Smooth muscle cell (in vitro differentiated cells): ENCODE measurements at regions not wholly inside any gene's neighbourhood (a gene's known extent, or its start where the extent isn't known, plus 50 kb on each side); places are given as distances from the start of the nearest gene placed in this dataset.

Source experiments
- DNase-seq: peaks from one replicate; lab custom pipeline; 2025; ENCODE audit not compliant: unreplicated experiment; lab: John Stamatoyannopoulos, UW
- H2AFZ ChIP-seq: fragments of 200-600 bp; sonication (generic); 2 replicates; pipeline ENCODE4 v1.6.0; 2016; ENCODE audit warnings: antibody characterized with exemption, low read depth, mild to moderate bottlenecking
- H3F3A ChIP-seq: fragments of 200-600 bp; sonication (generic); 2 replicates; pipeline ENCODE4 v1.6.0; 2017; ENCODE audit warnings: antibody characterized with exemption, low read depth
- H3K27ac ChIP-seq: fragments of 200-600 bp; sonication (generic); 2 replicates; pipeline ENCODE4 v1.5.1; 2016; ENCODE audit warnings: low read depth, mild to moderate bottlenecking
- H3K27me3 ChIP-seq: fragments of 200-600 bp; sonication (generic); 2 replicates; pipeline ENCODE4 v1.6.1; 2016; ENCODE audit warnings: low read depth, mild to moderate bottlenecking
- H3K36me3 ChIP-seq: fragments of 200-600 bp; sonication (generic); 2 replicates; pipeline ENCODE4 v1.5.1; 2016; ENCODE audit warnings: low read depth
- H3K4me1 ChIP-seq: fragments of 200-600 bp; sonication (generic); 2 replicates; pipeline ENCODE4 v1.5.1; 2016; ENCODE audit warnings: low read depth
- H3K4me2 ChIP-seq: fragments of 200-600 bp; sonication (generic); 2 replicates; pipeline ENCODE4 v1.6.0; 2016; ENCODE audit warnings: mild to moderate bottlenecking
- H3K4me3 ChIP-seq: fragments of 200-600 bp; sonication (generic); 2 replicates; pipeline ENCODE4 v1.5.1; 2016; ENCODE audit warnings: mild to moderate bottlenecking
- H3K79me2 ChIP-seq: fragments of 200-600 bp; sonication (generic); 2 replicates; pipeline ENCODE4 v1.6.0; 2016; ENCODE audit warnings: low read depth, mild to moderate bottlenecking
- H3K9ac ChIP-seq: fragments of 200-600 bp; sonication (generic); 2 replicates; pipeline ENCODE4 v1.6.0; 2016; ENCODE audit warnings: low read depth
- H3K9me3 ChIP-seq: fragments of 200-600 bp; sonication (generic); replicated peaks from 2 replicates; pipeline ENCODE4 v1.5.1; 2016; ENCODE audit warnings: low read depth
- H4K20me1 ChIP-seq: fragments of 200-600 bp; sonication (generic); 2 replicates; pipeline ENCODE4 v1.6.0; 2016; ENCODE audit warnings: low read depth
- WGBS: methylation state at CpG from one replicate; pipeline ENCODE4 v1.1.7; 2016; ENCODE audit warnings: low lambda C conversion rate; 5-methylcytosine and 5-hydroxymethylcytosine counted together
- TF ChIP-seq, protein P1 (sequence below): fragments of 200-600 bp; sonication (generic); IDR thresholded peaks from 2 replicates; pipeline ENCODE4 v1.5.1; 2017; ENCODE audit warnings: borderline replicate concordance, mild to moderate bottlenecking, antibody characterized with exemption; ENCODE audit not compliant: insufficient read depth, poor library complexity, severe bottlenecking

DNA sequence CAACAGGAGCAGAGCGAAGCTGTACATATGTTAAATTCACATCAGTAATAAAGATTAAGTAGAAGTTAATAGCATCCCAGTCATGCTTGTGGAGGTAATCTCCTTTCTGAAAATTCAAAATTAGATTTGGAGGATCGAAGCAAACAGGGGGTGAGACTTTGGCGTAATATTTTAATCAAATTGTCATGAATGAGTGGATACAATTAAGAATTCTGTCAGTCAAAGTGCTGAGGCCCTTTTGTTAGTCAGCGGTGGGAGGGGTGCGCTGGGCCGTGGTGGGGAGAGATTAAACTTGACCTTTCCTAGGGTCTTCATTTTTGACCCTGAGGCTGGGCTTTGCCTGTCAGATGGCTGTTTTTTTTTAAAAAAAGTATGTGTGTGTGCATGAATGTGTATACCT lies 226.7 kb downstream of the VRK1 start:
- DNase-seq, result no peak
- Histone ChIP-seq H3K4me2 (no peak overlapping the region), H3K9me3 (no peaks in the 10 kb centered on the region), H3K27me3 (peaks cover 20% of the 10 kb centered on the region), H4K20me1 (no peaks in the 10 kb centered on the region), H3K79me2 (no peaks in the 10 kb centered on the region), H3F3A (no peaks in the 10 kb centered on the region), H3K4me3 (no peak overlapping the region), H3K9ac (no peak overlapping the region), H3K27ac (no peak overlapping the region), H2AFZ (no peak overlapping the region), H3K4me1 (peaks cover 20% of the 10 kb centered on the region), H3K36me3 (no peaks in the 10 kb centered on the region)
- TF ChIP-seq, protein P1, sequence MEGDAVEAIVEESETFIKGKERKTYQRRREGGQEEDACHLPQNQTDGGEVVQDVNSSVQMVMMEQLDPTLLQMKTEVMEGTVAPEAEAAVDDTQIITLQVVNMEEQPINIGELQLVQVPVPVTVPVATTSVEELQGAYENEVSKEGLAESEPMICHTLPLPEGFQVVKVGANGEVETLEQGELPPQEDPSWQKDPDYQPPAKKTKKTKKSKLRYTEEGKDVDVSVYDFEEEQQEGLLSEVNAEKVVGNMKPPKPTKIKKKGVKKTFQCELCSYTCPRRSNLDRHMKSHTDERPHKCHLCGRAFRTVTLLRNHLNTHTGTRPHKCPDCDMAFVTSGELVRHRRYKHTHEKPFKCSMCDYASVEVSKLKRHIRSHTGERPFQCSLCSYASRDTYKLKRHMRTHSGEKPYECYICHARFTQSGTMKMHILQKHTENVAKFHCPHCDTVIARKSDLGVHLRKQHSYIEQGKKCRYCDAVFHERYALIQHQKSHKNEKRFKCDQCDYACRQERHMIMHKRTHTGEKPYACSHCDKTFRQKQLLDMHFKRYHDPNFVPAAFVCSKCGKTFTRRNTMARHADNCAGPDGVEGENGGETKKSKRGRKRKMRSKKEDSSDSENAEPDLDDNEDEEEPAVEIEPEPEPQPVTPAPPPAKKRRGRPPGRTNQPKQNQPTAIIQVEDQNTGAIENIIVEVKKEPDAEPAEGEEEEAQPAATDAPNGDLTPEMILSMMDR, result no peak
- 90% methylated on average over 6 of the region's 6 CpGs for WGBS

DNA sequence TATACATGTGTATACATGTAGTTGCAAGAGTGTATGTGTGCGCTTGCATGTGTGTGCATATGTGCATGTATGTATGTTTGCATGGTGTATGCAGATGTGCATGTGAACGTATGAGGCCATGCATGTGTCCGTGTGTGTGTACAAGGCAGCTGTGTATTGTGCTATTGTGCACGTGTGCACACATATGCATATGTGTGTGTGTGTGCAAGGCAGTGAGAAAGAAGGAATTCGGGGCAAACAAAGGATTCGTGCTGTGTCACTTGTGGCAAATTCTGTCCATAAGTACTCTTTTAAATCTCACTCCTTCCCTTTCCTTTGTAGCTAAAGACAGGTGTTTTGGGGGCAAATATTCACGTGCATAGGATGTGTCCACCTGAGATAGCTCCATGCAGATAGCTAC lies 227.1 kb downstream of the VRK1 start:
- WGBS, result 92% methylated on average over 7 of the region's 7 CpGs
- TF ChIP-seq, protein P1, result no peak

DNA sequence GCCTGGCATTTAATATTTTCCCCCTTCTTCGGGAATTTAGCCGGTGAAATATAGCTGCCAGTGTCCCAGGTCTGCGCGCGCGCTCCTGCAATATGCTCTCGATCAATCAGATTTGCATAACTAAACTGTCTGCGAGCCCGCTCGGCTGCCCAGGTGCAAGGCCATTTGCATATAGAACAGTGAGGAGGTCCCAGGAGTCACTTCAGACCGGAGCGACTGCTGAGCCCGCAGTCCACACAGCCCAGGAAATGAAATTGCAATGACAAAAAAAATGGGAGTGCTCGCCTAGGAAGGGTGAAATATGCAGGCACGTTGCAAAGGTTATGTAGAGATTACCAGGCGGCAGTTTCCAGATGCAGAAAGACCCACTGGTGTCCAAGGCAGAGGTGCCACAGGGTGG lies 228.5 kb downstream of the VRK1 start:
- Histone ChIP-seq H3K9me3 (no peaks in the 10 kb centered on the region), H3K79me2 (no peaks in the 10 kb centered on the region), H2AFZ (no peak overlapping the region), H3K4me2 (no peak overlapping the region), H3K27ac (no peak overlapping the region), H3K27me3 (peaks cover 23% of the 10 kb centered on the region), H3K36me3 (no peaks in the 10 kb centered on the region), H3K4me3 (no peak overlapping the region), H3K4me1 (peaks cover 20% of the 10 kb centered on the region), H4K20me1 (no peaks in the 10 kb centered on the region), H3F3A (no peaks in the 10 kb centered on the region), H3K9ac (no peak overlapping the region)
- WGBS, result 42% methylated on average over 16 of the region's 16 CpGs
- no peak for DNase-seq
- TF ChIP-seq, protein P1, result no peak

More for the DNA sequence above, 227.1 kb downstream of the VRK1 start:
- H3K27me3 ChIP-seq, result peaks cover 20% of the 10 kb centered on the region
- no peaks in the 10 kb centered on the region for H4K20me1 ChIP-seq
- H3K4me2 ChIP-seq, result no peak overlapping the region
- H3K36me3 ChIP-seq, result no peaks in the 10 kb centered on the region
- no peak overlapping the region for H3K9ac ChIP-seq
- H3K27ac ChIP-seq, result no peak overlapping the region
- H3K4me3 ChIP-seq, result no peak overlapping the region
- H3K79me2 ChIP-seq, result no peaks in the 10 kb centered on the region
- H3K9me3 ChIP-seq, result no peaks in the 10 kb centered on the region
- no peak overlapping the region for H2AFZ ChIP-seq
- peaks cover 20% of the 10 kb centered on the region for H3K4me1 ChIP-seq
- H3F3A ChIP-seq, result no peaks in the 10 kb centered on the region
- no peak for DNase-seq

DNA sequence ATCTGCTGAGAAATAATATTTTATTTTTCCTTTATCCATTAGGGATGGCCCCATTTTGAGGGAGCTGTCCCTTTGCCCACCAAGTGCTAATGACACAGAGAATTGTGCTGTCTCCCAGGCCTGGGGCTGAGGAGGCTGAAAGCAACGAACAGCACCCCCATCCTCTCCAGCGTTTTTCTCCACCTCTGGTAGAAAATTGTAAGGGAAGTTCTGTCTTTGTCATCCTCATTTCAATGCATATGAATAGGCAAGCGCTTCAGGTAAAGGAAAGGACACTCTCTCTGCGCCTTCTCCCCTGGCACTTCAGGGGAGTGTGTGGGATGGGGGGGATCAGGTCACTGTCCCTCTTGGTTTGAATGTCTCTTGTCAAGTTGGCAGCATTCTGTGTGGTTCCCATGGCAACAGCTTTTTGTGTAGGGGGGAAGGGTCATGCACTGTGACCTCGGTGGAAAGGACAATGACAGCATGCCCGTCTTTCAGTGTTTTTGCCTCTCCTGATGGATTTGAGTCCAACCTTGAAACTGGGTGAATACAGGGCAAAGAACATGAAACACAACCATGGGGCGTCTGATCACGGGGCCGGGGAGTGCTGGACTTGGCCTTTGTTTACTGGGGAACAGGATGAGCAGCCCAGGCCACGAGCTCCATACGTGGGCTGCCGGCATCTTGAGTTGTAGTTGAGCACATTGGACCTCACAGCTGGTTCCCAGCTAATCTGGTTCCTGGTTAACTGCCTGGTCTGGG lies 230.2 kb downstream of the VRK1 start:
- no peak overlapping the region for H3K4me2 ChIP-seq
- H3K79me2 ChIP-seq, result no peaks in the 10 kb centered on the region
- no peak for DNase-seq
- peaks cover 41% of the 10 kb centered on the region for H3K27me3 ChIP-seq
- no peaks in the 10 kb centered on the region for H4K20me1 ChIP-seq
- H3K4me1 ChIP-seq, result peaks cover 20% of the 10 kb centered on the region
- no peak overlapping the region for H2AFZ ChIP-seq
- TF ChIP-seq, protein P1, result no peak
- H3F3A ChIP-seq, result no peaks in the 10 kb centered on the region
- H3K4me3 ChIP-seq, result no peak overlapping the region
- H3K36me3 ChIP-seq, result no peaks in the 10 kb centered on the region
- H3K27ac ChIP-seq, result no peak overlapping the region
- no peak overlapping the region for H3K9ac ChIP-seq
- no peaks in the 10 kb centered on the region for H3K9me3 ChIP-seq
- 77% methylated on average over 12 of the region's 12 CpGs for WGBS
